Parathyroid adenoma (tissue), 2 donors: ENCODE measurements at regions not wholly inside any gene's neighbourhood (a gene's known extent, or its start where the extent isn't known, plus 50 kb on each side); places are given as distances from the start of the nearest gene placed in this dataset.
A peak's percentile ranks its signal among the peaks of the same experiment; 100 is the strongest.

Source experiments
- H2AFZ ChIP-seq: fragments of 300-600 bp; sonication (generic); one replicate; pipeline ENCODE4 v1.7.0; 2017; ENCODE audit warnings: antibody characterized with exemption, mild to moderate bottlenecking
- H3K27ac ChIP-seq: fragments of 300-600 bp; sonication (generic); one replicate; pipeline ENCODE4 v1.7.0; 2017
- H3K27me3 ChIP-seq: fragments of 300-600 bp; sonication (generic); one replicate; pipeline ENCODE4 v1.7.0; 2017; ENCODE audit warnings: low read length; ENCODE audit not compliant: control insufficient read depth, insufficient read depth
- H3K36me3 ChIP-seq: fragments of 300-600 bp; sonication (generic); one replicate; pipeline ENCODE4 v1.7.0; 2017; ENCODE audit warnings: low read length; ENCODE audit not compliant: control insufficient read depth, insufficient read depth
- H3K4me1 ChIP-seq: fragments of 300-600 bp; sonication (generic); one replicate; pipeline ENCODE4 v1.7.0; 2017; ENCODE audit warnings: control low read depth
- H3K4me2 ChIP-seq: fragments of 300-600 bp; sonication (generic); one replicate; pipeline ENCODE4 v1.7.0; 2017; ENCODE audit warnings: low read length
- H3K4me3 ChIP-seq: fragments of 300-600 bp; sonication (generic); one replicate; pipeline ENCODE4 v1.7.0; 2017; ENCODE audit warnings: low read depth, low read length
- H3K79me2 ChIP-seq: fragments of 300-600 bp; sonication (generic); one replicate; pipeline ENCODE4 v1.7.0; 2017; ENCODE audit warnings: control low read depth
- H3K9ac ChIP-seq: fragments of 300-600 bp; sonication (generic); one replicate; pipeline ENCODE4 v1.7.0; 2017; ENCODE audit warnings: mild to moderate bottlenecking
- H3K9me3 ChIP-seq: fragments of 300-600 bp; sonication (generic); one replicate; pipeline ENCODE4 v1.7.0; 2017; ENCODE audit warnings: low read length; ENCODE audit not compliant: control insufficient read depth
- CTCF ChIP-seq: fragments of 300-600 bp; sonication (generic); IDR thresholded peaks from one replicate; pipeline ENCODE4 v1.7.0; 2017; ENCODE audit warnings: antibody characterized with exemption, mild to moderate bottlenecking
- donor health status: primary hyperparathyroidism.

GRCh38 chr4:100746141-100746739 lies 228.4 kb upstream of the EMCN start:
- H3K4me3 ChIP-seq, result no peak overlapping the region
- no peak overlapping the region for H3K27ac ChIP-seq
- H3K79me2 ChIP-seq, result no peaks in the 10 kb centered on the region
- no peaks in the 10 kb centered on the region for H3K9me3 ChIP-seq
- H2AFZ ChIP-seq, result no peak overlapping the region
- no peak overlapping the region for H3K4me2 ChIP-seq
- H3K27me3 ChIP-seq, result no peaks in the 10 kb centered on the region
- H3K4me1 ChIP-seq, result no peaks in the 10 kb centered on the region
- TF ChIP-seq CTCF, result no peak
- no peak overlapping the region for H3K9ac ChIP-seq
- H3K36me3 ChIP-seq, result no peaks in the 10 kb centered on the region

GRCh38 chr4:100742045-100742444 lies 224.2 kb upstream of the EMCN start:
- no peak overlapping the region for H3K9ac ChIP-seq
- no peak overlapping the region for H3K4me2 ChIP-seq
- TF ChIP-seq CTCF, result peak; percentile 44

GRCh38 chr4:100739426-100739825 lies 221.6 kb upstream of the EMCN start:
- Histone ChIP-seq H3K4me1 (no peaks in the 10 kb centered on the region), H3K27me3 (no peaks in the 10 kb centered on the region), H3K27ac (no peak overlapping the region), H3K4me2 (no peak overlapping the region), H3K9me3 (no peaks in the 10 kb centered on the region), H3K9ac (no peak overlapping the region), H3K36me3 (no peaks in the 10 kb centered on the region), H3K79me2 (no peaks in the 10 kb centered on the region), H2AFZ (no peak overlapping the region), H3K4me3 (no peak overlapping the region)
- TF ChIP-seq CTCF, result no peak

More at GRCh38 chr4:100742045-100742444, 224.2 kb upstream of the EMCN start:
- no peak overlapping the region for H3K27ac ChIP-seq
- no peak overlapping the region for H2AFZ ChIP-seq
- H3K4me1 ChIP-seq, result no peaks in the 10 kb centered on the region
- H3K4me3 ChIP-seq, result no peak overlapping the region
- no peaks in the 10 kb centered on the region for H3K9me3 ChIP-seq
- H3K79me2 ChIP-seq, result no peaks in the 10 kb centered on the region
- H3K27me3 ChIP-seq, result no peaks in the 10 kb centered on the region
- no peaks in the 10 kb centered on the region for H3K36me3 ChIP-seq

GRCh38 chr4:100738196-100739165 lies 220.7 kb upstream of the EMCN start:
- TF ChIP-seq CTCF, result no peak
- H3K27me3 ChIP-seq, result no peaks in the 10 kb centered on the region
- no peak overlapping the region for H3K27ac ChIP-seq
- no peaks in the 10 kb centered on the region for H3K36me3 ChIP-seq
- no peak overlapping the region for H3K9ac ChIP-seq
- H3K4me2 ChIP-seq, result no peak overlapping the region
- H3K79me2 ChIP-seq, result no peaks in the 10 kb centered on the region
- no peaks in the 10 kb centered on the region for H3K9me3 ChIP-seq
- no peaks in the 10 kb centered on the region for H3K4me1 ChIP-seq
- no peak overlapping the region for H2AFZ ChIP-seq
- no peak overlapping the region for H3K4me3 ChIP-seq
